Fibroblast of skin of abdomen (primary cell): ENCODE measurements at regions not wholly inside any gene's neighbourhood (a gene's known extent, or its start where the extent isn't known, plus 50 kb on each side); places are given as distances from the start of the nearest gene placed in this dataset.

Experiments used
- DNase-seq: peaks from one replicate; pipeline ENCODE4 v3.0.0-alpha.2; 2013

DNA sequence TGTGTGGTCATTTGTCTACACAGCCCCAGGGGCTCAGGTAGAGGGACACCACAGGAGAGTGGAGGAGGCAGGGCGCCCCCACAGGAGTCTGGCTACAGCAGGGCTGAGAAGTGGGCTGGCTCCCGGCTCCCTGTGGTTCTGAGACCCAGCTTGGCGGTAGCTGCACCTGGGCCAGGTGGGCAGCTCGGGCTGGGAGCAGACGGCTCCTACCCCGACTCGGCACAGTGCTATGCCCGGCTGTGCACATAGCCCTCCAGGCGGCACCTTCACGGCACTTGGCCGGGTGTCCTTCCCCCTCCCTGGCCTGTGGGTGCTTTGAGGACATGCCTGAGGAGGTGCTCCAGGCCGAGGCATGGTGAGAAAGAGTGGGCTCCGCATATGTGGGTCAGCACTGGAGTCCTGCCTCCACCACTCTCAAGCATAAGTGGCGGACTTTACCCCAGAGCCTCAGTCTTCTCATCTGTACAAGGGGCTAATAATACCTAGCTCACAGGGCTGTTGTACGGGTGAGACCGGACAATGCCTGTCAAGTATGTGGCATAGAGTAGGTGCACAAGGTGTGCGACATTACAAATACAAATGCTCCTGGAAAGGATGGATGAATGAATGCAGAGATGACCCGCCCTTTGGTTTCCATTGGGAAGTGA, 50.1 kb upstream of the JPH3 start:
- no peak for DNase-seq

DNA sequence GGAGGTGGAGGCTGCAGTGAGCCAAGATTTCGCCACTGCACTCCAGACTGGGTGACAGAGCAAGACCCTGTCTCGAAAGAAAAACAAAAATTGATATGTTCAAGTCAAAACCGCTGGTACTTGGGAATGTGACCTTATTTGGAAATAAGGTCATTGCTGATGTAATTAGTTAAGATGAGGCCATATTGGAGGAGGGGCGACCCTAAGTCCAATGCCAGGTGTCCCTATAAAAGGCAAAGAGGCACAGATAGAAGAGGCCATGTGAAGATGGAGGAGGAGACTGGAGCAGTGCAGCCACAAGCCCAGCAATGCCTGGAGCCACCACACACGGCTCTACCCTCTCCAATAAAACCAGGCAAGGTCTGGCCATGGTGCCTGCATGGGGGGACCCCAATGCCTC, 50.8 kb upstream of the JPH3 start:
- DNase-seq = no peak

DNA sequence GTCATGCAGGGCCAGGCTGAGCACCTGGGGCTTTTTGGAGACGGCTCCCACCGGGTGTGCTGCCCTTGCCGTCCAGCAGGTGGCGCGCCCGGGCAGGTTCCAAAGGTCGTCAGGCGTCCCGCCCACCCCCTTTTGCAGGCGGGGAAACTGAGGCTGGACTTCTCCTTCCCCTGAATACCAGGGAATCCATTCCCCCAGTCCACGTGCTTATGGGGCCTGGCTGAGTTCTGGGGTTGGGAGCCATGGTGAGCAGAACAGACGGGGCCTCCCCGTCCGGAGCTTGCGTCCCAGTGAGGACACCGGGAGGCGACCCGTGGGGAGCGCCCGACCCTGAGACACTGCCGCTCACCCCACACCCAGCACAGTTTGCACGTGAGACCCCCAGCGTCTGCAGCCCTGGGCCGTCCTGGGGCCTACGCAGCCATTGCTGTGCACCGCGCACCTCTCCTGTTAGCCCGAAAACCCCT, 51.8 kb upstream of the JPH3 start:
- DNase-seq = no peak

DNA sequence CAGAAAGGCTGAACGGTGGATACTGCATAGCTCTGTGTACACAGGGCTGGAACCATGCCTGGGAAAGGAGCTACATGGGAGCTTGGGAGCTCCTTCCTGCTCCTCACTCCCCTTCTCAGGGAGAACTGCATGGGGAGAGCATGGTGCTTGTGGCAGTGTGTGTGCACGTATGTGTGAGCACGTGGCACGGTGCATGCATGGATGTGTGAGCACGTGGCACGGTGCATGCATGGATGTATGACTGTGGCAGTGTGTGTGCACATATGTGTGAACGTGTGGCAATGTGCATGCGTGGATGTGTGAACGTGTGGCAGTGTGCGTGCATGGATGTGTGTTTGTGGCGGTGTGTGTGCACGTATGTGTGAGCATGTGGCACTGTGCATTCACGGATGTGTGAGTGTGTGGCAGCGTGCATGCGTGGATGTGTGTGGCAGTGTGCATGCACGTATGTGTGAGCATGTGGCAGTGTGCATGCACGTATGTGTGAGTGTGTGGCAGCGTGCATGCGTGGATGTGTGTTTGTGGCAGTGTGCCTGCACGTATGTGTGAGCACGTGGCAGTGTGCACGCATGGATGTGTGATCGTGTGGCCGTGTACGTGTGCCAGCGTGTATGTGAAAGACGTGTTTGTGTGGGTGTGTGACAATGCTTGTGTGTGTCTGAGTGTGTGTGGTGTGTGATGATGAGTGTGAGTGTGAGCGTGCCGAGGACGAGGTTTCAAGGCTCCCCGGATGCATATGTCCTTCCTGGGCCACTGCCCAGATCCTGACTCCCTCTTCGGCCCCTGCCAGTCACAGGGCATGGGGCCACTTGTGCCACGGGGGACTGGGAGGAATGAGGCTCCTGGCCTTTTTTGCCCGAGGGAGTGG, 52.4 kb upstream of the JPH3 start:
- DNase-seq = no peak

DNA sequence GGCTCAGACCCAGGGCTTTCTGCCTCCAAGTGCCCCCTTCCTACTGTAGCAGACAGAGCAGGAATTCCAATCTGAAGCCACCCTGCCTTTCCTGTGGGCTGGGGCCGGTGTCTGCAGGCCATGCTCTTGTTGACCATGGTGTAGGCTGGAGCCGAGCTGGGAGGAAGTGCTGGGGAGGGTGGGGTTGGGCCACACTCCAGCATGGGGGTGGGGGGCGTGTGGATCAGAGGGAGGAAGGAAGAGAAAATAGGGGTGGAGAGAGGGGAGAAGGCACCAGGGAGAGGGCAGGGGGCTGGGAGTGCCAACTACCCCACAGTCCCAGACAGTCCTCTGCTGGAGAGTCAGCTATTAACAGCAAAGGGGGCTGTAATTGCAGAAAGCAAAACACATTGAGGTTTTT, 54.3 kb upstream of the JPH3 start:
- DNase-seq = no peak

DNA sequence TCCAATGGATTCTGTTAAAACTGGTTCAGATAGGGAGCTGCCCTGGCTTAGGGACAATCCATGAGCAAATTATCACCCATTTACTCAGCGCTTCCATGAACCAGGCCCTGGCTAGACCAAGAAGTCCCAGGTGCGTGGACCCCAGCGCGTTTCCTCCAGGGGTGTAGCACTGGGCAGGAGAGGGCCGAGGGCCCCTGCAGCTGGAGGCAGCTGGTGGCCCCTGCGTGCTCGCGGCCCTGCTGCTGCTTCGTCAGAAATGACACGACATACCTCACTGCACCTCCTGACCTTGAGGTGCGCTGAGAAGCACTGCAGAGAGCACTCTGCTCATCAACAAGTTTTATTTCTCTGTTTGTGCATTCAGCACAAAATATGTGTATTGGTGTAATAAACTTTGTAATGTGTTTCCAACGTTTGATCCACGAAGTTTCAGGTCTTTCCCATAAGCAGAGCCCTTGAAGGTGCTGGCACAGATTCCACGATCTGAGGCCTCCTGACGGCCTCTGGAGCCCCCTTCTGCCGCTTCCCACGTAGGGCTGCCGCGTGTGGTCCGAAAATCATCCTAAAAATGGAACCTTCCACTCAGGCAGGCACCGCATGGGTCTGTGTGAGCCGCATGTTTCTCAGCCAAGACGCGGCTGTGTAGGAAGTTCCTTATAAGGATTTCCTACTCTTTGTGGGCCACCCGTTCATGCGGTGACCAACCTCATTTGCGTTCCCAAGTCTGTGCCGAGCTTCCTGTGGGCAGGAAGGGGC, 50.8 kb upstream of the ZCCHC14 start:
- DNase-seq = peak; percentile 28

DNA sequence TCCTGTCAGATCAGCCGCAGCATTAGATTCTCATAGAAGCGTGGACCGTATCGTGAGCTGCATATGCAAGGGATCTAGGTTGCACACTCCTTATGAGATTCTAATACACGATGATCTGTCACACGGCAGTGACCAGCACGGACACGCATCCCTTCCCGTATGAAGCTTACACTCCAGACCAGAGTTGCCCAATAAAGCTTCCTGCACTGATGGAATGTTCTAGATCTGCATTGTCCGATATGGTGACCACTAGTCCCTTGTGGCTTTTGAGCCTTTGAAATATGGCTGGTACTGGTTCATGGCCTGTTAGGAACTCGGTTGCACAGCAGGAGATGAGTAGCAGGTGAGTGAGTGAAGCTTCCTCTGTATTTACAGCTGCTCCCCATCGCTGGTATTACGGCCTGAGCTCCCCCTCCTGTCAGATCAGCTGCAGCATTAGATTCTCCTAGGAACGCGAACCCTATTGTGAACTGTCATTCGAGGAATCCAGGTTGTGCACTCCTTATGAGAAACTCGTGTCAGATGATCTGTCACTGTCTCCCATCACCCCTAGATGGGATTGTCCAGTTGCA, 49.8 kb upstream of the ZCCHC14 start:
- DNase-seq = no peak
